B cell (primary cell): ENCODE measurements at regions not wholly inside any gene's neighbourhood (a gene's known extent, or its start where the extent isn't known, plus 50 kb on each side); places are given as distances from the start of the nearest gene placed in this dataset.

Source experiments
- CTCF ChIP-seq: fragments of 200-600 bp; IDR thresholded peaks from one replicate; pipeline ENCODE4 v1.8.0; 2022; ENCODE audit warnings: antibody characterized with exemption, mild to moderate bottlenecking
- EZH2 ChIP-seq: IDR thresholded peaks from 2 replicates; pipeline ENCODE4 v1.6.1; 2012; ENCODE audit warnings: borderline replicate concordance, low read depth, mild to moderate bottlenecking, moderate library complexity, low read length; ENCODE audit not compliant: insufficient read depth, poor library complexity, severe bottlenecking

DNA sequence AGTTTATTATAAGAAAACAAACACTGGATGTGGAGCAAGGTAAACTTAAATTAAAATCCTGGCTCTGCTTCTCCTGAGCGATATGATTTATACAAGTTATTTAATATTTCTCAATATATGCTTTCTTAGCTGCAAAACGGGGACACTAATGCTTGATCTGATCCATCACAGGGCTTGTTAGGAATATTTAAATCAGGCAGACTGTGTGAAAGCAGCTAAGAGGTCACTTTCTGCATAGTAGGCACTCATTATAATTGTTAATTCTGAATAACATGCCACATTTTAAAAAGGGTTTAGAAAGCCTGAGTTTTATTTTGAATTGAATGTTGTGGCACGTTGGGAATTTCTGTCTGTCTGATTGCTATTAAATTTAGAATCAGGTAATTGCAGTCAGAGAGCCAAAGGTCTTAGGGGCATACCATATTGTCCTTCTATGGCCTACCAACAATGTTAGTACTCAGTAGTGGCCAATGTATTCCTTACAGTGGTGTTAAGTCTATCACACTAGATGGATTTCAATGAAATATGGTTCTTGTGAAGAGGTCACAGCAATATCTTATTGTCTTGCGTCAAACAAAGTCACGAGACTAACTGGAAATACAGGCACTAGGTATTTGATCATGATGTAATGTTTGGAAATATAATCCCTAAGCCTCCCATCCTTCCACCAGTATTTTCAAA is 890.0 kb upstream of the CDH8 start:
- TF ChIP-seq CTCF (no peak), EZH2 (no peak)
